ENCODE measurements at regions not wholly inside any gene's neighbourhood (a gene's known extent, or its start where the extent isn't known, plus 50 kb on each side); places are given as distances from the start of the nearest gene placed in this dataset.
"Not testable (repeated sequence)": the region's sequence is repeated elsewhere in the genome, so short reads cannot be mapped to it uniquely, and the experiment has no call there.

- no peak overlapping the region for H3K4me3 ChIP-seq
- no peak for DNase-seq
- no peaks in the 10 kb centered on the region for H3K9me3 ChIP-seq
- no peaks in the 10 kb centered on the region for H3K27me3 ChIP-seq
- no peaks in the 10 kb centered on the region for H3K4me1 ChIP-seq
- H3K27ac ChIP-seq, result no peak overlapping the region
- TF ChIP-seq CTCF (IDR thresholded peaks at IDR 0.05) (no peak), POLR2A (IDR thresholded peaks at IDR 0.05) (no peak)
- WGBS, 2 donors, result 65 to 77% methylated on average over 2 of the region's 2 CpGs
- no peaks in the 10 kb centered on the region for H3K36me3 ChIP-seq (ENCODE audit: low read depth, missing control alignments)
- intact Hi-C loops (cut with DNase I; ENCODE audit: low total_unique reads), result no loop called here
These were observed 476.9 kb downstream of the MMUT start for GRCh38 chr6:48986105-48986504.

GRCh38 chr6:48985025-48985424, 478.0 kb downstream of the MMUT start:
- Histone ChIP-seq H3K27ac (no peak overlapping the region), H3K36me3 (ENCODE audit: low read depth, missing control alignments) (no peaks in the 10 kb centered on the region), H3K4me1 (no peaks in the 10 kb centered on the region), H3K27me3 (no peaks in the 10 kb centered on the region), H3K4me3 (no peak overlapping the region), H3K9me3 (no peaks in the 10 kb centered on the region)
- no peak for DNase-seq
- 84 to 92% methylated on average over 6 of the region's 6 CpGs for WGBS, 2 donors
- TF ChIP-seq CTCF (IDR thresholded peaks at IDR 0.05) (no peak), POLR2A (IDR thresholded peaks at IDR 0.05) (no peak)
- intact Hi-C loops (cut with DNase I; ENCODE audit: low total_unique reads), result no loop called here

- H3K4me1 ChIP-seq; H3K27me3 ChIP-seq; DNase-seq; H3K36me3 ChIP-seq (ENCODE audit: low read depth, missing control alignments); intact Hi-C loops (cut with DNase I; ENCODE audit: low total_unique reads); H3K27ac ChIP-seq; H3K9me3 ChIP-seq; H3K4me3 ChIP-seq: not testable (repeated sequence)
- 92 to 97% methylated on average over 9 to 20 of the region's 20 CpGs for WGBS, 2 donors
These were observed 479.1 kb downstream of the MMUT start for GRCh38 chr6:48983968-48984367.

- H3K36me3 ChIP-seq (ENCODE audit: low read depth, missing control alignments), result no peaks in the 10 kb centered on the region
- WGBS, 2 donors, result 96 to 97% methylated on average over 10 to 17 of the region's 17 CpGs
- H3K4me3 ChIP-seq, result no peak overlapping the region
- intact Hi-C loops (cut with DNase I; ENCODE audit: low total_unique reads), result no loop called here
- TF ChIP-seq CTCF (IDR thresholded peaks at IDR 0.05), result no peak
- TF ChIP-seq POLR2A (IDR thresholded peaks at IDR 0.05), result no peak
- no peaks in the 10 kb centered on the region for H3K9me3 ChIP-seq
- no peaks in the 10 kb centered on the region for H3K4me1 ChIP-seq
- no peak overlapping the region for H3K27ac ChIP-seq
- no peaks in the 10 kb centered on the region for H3K27me3 ChIP-seq
- DNase-seq, result no peak
These were observed 479.7 kb downstream of the MMUT start for GRCh38 chr6:48983377-48983776.

GRCh38 chr6:48979806-48980205, 483.2 kb downstream of the MMUT start:
- H3K36me3 ChIP-seq (ENCODE audit: low read depth, missing control alignments), result no peaks in the 10 kb centered on the region
- no peaks in the 10 kb centered on the region for H3K4me1 ChIP-seq
- DNase-seq, result no peak
- H3K27me3 ChIP-seq, result no peaks in the 10 kb centered on the region
- TF ChIP-seq CTCF (IDR thresholded peaks at IDR 0.05), result no peak
- intact Hi-C loops (cut with DNase I; ENCODE audit: low total_unique reads), result no loop called here
- H3K4me3 ChIP-seq, result no peak overlapping the region
- no peaks in the 10 kb centered on the region for H3K9me3 ChIP-seq
- no peak overlapping the region for H3K27ac ChIP-seq
- WGBS, 2 donors, result 82 to 85% methylated on average over 2 of the region's 2 CpGs

All from testis (tissue), 2 donors.